Esophagus muscularis mucosa (tissue), 4 donors: ENCODE measurements at regions not wholly inside any gene's neighbourhood (a gene's known extent, or its start where the extent isn't known, plus 50 kb on each side); places are given as distances from the start of the nearest gene placed in this dataset.

ENCODE experiments used
- CTCF ChIP-seq, 3 experiments: fragments of 200-600 bp in 2 of 3; fragments of 450-650 bp in 1 of 3; sonication (generic) in 2 of 3; IDR thresholded peaks; one replicate each; pipeline ENCODE4 v1.5.1; 2017 to 2019; ENCODE audit warnings: antibody characterized with exemption in 3 of 3, mild to moderate bottlenecking in 2 of 3, moderate library complexity in 1 of 3
- EP300 ChIP-seq: sonication (generic); formaldehyde crosslinking; IDR thresholded peaks from one replicate; pipeline ENCODE4 v1.6.1; 2017; ENCODE audit warnings: antibody characterized with exemption
- POLR2A ChIP-seq: fragments of 450-650 bp; IDR thresholded peaks from one replicate; pipeline ENCODE4 v1.6.1; 2017; ENCODE audit warnings: antibody characterized with exemption, moderate library complexity, mild to moderate bottlenecking, low read depth

GRCh38 chr2:33660416-33661123, 61.5 kb upstream of the FAM98A start:
- no peak for TF ChIP-seq POLR2A
- TF ChIP-seq CTCF (IDR thresholded peaks at IDR 0.05), result no peak
- no peak for TF ChIP-seq EP300
